Islet precursor cell (in vitro differentiated cells): ENCODE measurements at regions not wholly inside any gene's neighbourhood (a gene's known extent, or its start where the extent isn't known, plus 50 kb on each side); places are given as distances from the start of the nearest gene placed in this dataset.

Experiments used
- DNase-seq: peaks from one replicate; pipeline ENCODE4 v3.0.0-alpha.2; 2018

DNA sequence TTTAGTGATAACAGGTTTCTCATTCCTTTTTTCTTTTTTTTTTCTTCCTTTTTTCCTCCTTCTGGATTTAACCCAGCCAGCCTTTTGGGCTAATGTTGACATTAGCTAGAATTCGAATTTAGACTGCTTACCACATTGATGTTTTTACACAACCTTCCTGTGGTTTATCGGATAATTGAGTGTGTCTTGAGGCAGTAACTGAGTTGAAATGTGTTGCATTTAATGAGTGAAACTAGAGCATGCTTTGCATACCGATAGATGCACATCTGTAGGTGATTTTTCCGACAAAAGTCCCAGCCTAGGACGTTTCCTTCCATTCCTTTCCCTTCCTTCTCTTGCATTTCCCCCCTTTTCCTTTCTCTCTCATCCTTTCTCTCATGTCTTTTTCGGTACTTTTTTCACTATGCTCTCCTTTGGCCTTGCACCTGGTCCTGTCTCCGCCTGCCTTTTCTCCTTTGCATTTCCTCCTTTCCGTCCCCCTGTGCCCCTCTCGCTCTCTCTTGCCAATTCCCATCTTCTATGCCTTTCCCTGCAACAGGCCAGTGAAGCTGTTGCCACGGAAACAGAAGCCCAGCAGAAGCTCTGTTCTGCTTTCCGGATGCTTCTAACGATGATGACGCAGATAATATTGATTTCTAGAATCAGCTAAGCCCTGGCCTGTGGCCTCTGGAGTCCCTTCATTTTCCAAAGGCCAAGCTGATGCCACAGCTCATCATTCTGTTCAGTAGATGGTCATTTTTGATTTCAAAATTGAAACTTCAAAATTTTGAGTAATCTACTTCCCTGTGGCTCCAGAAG lies 76.1 kb downstream of the SLC25A47 start:
- DNase-seq = no peak

DNA sequence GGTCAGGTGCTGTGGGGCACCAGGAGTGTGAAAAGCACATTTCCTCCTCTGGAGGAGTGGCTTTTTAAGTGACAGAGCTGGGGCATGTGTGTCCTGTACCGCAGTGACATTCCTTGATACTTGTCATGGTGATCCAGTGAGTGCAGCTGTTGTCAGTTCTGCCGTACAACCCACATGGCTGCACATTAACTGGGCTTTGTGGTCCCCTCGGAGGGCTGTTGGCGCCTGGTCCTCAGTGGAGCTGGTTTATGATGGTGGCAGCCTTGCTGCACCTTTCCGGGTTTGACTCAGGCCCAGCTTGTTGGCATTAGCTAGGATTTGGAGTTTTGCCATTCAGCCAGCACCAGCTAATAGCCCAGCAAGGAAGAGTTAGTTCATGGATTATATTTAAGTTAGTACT lies 77.0 kb downstream of the SLC25A47 start:
- no peak for DNase-seq

DNA sequence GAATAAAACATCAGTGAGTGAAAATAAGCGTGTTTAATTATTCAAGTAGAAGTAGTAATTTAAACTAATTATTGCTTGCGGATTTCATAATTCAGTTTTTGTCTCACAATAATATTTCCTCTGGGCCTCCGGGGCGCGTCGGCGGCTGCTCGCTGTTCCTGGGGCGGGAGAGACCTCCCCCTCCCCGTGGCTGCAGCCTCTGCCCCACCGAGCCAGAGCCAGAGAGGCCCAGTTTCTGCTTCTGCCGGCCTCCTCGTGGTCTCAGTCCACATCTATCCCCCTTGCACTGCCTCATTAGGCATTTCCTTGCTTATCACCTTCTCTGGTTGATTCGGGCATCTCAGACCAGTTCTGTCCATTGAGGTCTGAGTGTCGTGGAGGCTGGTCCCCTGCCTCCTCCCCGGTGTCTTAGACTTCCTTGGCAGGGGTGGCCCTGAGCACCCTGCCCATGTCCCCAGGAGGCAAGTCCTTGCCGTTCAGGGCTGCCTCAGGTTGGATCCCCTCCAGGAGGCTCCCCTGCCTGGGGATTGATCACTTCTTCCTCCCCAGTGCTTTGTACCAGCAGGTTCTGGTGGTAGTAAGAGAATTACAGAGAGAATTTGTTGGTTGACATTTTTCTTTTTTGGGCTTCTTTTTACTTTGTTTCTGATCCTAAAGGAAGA lies 78.0 kb downstream of the SLC25A47 start:
- no peak for DNase-seq

DNA sequence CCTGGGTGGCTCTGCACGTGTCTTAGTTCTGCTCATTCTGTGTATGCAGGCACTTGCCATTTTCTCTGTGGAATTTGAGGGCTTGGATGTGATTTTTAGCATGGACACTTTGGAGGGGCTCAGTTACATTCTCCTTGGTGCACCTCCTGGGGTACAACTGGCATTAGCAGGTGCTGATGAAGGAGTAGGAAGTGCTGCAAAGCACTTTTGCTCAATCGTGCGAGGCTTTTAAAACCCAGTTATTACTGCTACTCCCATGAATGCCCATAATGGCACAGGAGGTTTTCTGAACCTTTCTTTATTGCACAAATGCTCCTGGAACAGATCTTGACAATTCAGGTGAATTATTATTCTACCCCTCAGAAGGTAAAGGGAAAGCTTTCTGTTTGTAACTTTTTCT lies 78.7 kb downstream of the SLC25A47 start:
- DNase-seq = no peak

DNA sequence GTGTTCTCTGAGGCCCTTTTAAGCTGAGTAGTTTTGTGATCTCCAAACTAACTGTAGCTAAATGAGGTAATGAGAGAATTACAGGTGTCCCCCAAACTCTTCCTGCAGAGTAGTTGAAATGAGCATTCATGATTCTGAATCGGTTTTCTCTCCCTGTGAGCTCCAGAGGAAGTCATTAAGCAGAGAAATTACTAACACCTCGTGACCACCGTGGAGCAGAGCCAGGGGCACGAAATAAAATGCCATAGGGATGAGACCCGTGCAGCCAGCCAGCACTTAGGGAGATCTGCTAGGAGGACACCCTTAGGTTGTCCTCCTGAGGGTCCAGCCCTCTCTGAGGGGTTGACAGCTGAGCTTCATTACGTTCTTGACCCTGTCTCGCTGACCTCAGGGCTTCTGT lies 79.5 kb downstream of the SLC25A47 start:
- no peak for DNase-seq

DNA sequence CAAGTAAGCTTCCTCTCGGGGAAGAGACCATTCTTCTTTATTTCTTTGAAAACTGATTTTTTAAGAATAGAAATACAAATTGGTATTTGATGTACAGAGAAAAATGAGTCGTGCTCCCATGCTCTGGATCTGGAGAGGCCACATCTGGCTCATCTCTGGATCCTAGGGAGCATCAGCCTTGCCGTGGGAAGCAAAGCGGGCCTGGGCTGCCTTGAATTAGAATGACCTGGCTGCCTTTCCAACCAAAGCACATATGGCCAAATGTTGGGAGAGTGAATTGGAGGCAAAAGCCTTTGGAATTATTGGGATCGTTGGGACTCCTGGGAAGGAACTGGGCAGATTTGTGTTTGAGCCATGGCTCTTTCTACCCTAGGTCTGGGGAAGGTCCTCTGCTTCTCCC lies 80.0 kb downstream of the SLC25A47 start:
- no peak for DNase-seq

DNA sequence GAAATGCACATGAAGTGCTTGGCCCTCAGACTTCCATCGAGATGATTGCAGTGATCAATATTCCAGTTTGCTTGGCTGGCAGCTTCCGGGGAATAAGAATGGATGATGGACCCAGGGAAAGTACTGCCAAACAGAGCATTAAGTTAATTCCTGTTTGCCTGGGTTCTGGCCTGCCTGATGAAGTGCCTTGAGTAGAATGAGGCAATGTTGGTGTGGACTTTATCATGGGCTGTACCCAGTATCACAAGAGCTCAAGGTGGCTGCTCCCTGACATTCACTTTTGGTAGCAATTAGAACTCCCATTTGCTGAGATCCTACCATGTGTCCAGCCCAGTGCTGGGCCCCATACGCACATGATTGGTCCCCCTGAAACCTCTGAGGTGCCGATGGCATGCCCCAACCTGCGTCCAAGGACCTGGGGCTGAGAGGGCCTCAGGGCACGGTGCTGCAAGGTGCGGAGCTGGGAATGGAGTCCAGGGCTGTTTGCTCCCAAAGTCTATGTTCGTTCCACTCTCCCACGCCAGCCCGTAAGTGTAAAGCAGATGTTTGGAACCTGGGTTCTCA lies 80.7 kb downstream of the SLC25A47 start:
- DNase-seq = no peak

DNA sequence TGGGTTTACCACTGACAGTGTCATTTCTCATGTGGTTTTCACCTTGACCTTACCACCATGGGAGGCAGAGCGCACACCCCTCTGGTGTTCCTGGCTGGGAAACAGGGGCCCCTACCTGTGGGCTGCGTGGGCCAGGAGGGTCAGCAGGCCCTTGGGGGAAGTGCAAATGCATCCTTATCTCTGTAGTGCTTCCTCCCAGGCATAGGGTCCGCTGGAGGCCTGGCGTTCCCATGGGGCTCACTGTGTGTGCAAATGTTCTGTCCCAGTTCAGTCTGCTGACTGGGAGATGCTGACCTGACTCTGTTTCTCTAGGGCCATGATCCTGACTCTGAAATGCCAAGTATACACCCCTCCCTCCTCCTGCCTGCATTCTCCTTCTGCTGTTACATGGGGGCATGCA lies 81.3 kb downstream of the SLC25A47 start:
- DNase-seq = no peak

DNA sequence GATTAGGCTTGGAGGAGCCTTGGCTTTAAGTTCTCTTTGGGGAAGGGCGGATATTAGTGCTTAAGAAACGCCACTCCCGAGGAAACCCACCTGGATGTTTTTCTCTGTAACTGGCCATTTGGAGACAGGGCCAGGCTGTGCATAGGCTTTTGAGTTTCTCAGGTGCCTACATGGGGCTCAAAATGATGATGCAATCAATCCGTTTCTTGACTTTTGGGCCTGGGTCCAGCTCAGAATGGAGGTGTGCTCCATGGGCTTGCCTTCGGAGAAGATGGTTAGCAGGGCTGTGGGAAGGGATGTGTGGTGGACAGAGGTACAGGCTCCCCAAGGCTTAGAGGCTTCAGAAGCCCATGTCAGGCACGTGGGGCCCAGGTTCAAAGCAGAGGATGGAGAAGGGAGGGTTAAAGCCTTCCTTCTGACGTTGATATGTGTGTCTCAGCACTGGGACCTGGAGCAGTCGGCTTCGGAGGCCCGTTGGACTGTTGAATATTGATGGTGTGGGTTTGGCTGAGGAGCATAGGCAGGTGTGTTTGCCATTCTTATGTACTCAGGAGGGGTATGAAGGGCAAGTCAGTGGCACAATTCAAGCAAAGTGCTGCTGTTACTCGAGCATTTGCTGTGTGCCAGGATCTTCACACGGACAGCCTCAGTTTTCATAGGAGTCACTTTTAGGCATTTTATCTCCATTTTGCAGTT lies 82.8 kb downstream of the SLC25A47 start:
- DNase-seq = peak; percentile 35

DNA sequence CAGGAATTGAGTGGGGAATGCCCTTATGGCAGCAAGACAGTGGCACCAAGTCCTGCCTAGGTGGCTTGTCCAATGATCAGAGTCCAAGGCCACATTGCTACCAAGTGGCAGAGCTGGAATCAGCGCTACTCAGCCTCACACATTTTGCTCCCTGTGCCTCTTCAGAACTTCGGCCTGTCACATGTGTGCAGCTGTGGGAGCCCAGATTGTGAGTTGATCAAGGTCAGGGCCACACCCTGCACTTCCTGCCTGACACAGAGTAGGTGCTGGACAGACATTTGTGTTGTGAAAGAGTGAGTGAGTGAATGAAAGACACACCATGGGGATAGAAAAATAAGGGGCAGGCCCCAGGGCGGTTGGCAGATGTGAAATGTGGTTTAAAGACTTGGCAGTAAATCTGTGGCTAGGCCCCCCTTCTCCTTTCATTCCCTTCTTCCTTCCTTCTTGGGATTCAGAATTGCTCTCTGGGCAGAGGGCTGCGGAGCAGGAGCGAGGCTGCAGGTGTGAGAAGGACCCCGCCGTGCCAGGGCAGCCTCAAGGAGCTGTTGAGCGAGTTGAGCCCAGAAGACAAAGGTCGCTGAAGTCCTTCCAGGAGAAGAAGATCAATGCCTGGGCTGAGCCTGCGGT lies 83.5 kb downstream of the SLC25A47 start:
- peak; percentile 52 for DNase-seq

DNA sequence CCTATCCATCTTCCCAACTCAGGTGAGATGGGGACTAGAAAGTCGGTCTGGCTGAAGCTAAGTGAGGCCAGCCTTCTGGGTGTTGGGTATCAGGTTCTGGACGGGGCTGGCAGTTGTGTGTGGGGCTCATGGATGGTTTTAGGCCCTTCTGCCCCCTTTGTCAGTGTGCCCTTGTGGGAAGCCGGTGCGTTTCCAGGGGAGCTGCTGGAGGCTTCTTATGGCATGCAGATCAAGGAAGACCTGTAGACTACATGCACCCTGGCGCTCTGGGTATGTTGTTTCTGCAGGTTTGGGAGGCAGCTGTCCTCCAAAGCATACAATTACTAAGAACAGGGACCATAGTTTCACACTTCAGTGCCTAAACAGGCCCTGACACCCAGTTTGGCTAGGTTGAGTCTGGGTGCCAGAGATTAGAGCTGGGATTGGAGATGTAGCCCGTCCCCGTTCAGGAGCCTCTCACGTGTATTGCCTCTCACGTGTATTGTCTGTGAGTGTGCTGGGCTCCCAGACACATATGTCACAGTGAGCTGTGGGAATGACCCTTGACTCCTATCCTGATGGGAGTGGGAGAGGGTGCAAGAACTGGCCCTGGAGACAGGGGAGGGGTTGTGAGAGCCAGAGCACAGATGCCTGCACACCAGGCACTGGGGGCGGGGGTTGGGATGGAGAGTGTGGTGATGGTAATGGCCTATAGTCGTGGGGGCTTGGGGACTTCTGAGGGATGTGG lies 84.4 kb downstream of the SLC25A47 start:
- no peak for DNase-seq

DNA sequence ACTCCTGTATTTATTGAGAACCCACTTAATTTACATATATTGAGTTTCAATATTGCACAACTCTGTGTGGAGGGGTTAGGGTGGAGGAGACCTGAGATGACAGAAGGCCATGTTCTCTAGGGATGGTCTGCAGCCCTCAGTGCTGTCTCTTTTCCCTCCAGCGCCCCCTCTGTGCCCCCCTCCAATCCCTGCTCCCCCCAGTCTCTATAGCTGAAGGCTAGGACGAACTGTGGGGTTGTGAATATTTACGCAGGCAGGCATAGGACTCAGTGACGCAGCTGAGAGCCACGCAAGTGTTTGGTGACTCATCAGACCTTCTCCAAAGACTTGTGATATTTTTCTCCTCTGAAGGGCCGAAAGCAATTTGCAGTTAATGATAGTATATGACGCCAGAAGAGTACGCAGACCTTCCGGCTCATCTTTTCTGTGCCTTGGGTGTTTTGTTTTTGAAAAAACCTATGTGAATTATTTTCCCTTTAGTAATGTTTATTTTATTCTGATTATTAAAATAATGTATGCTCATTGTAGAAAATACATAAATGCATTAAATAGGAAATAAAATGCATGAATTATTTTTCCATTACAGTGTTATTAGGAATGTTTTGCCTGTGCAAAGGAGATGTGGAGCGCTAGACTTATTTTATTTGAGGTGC lies 85.3 kb downstream of the SLC25A47 start:
- DNase-seq = no peak

DNA sequence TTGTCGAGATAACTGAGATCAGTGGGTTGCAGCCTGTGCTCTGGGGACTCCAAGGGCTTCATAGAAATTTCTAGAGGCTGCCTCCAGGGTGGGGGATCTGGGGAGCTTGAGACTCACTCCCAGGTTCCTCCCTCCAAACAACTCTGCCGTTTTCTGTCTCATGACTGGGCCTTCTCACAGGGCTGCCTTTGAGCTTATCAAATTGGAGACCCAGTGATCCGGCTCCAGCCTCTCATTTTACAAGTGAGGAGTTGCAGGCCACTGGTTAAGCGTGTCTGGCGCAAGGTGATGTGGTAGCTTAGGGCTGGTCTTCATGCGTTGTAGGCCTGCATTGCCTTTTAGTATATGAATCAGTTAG lies 85.8 kb downstream of the SLC25A47 start:
- no peak for DNase-seq

DNA sequence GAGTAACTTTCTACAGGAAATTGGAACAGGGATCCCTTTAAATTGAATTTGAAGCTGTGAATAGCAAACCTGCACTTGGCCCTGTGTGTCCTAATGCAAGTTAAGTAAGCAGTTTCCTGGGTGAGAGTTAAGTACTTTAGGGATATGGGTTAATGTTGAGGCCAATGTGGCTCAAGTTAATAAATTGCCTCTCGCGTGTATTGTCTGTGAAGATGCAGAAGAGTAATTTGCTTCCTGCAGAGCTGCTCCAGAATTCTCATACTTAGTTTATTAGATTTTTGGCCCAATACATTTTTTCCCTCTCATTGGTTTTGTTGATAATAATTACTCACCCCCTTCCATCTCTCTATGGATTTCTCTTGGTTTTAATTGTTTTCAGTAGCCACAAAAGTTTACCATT lies 86.5 kb downstream of the SLC25A47 start:
- DNase-seq = no peak

DNA sequence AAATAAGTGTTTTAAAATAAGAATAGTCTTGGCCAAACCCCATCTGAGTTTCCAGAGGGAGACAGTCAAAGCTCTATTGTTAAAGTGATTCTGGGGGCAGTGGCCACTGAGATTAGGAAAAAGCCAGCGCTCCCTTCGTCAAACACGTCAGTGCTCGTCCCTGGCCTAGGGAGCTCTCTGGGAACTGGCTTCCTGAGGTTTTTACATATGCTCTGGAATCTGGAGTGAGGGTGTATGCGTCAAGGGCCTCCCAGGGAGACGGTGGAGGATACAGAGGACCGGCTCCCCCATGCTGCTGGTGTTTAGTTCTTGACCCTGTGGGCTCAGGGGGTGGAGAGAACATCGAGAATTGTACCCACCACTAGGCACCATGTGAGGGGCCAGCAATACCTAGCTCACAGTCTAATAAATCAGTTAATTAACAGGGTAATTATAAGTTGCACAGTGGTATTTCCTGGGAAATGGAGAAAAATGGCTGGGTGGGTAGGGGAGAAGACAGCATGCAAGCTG lies 87.0 kb downstream of the SLC25A47 start:
- DNase-seq = peak; percentile 76

DNA sequence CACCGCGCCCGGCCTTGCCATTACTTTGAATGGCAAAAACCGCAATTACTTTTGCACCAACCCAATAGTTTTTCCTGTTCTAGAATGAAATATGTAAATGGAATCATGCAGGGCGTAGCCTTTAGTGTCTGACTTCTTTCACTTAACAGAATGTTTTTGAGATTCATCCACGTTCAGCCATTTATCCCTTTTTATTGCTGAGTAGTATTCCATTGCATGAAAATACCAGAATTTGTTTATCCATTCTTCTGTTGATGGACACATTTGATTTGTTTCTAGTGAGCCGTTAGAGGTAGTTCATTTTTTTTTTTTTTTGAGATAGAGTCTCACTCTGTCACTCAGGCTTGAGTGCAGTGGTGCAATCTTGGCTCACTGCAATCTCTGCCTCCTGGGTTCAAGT lies 90.6 kb downstream of the SLC25A47 start:
- no peak for DNase-seq

DNA sequence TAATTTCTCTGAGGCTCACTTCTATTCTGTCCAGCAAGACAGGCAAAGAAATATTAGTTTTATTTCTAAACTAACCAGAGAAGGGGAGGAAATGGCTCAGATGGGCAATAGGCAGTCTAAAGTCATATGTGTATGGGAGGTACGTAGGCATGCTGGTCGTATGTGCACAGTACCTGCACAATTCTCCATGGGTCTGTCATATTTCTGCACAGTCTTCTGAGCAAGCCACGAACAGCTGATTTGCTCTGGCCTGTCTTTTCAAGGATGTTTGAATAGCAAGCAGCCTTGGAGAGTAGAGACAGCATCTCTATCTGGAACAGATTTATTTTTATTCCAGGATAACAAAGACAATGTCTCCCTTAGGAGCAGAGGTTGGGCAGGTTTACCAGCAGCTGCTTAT lies 92.1 kb downstream of the SLC25A47 start:
- no peak for DNase-seq

DNA sequence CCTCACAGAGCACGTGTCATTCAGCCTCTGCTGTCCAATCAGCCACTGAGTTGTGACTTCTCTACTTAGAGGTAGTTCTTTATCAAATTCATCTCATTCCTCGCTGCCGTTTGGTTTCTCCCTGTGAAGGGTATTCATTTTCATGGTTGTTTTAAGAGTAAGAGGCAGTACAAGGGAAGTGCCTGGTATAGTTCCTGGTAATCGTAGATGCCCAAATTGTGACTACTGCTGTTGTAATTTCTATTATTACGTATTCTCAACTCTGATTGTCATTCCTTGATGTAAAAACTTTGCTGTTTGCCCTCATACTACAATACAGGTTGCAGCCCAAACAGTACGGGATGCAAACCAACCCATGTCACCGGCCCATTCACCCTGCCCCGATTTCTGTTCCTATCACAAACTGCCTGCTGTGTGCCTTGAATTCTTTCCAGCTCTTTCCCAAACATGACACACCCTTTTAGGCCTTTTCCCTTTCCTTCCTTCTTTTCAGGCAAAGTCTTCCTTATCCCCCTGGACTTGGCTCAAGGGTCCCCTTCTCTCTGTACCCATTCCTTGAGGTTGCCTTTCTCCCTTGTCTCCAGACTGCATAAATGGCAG lies 93.0 kb downstream of the SLC25A47 start:
- no peak for DNase-seq

DNA sequence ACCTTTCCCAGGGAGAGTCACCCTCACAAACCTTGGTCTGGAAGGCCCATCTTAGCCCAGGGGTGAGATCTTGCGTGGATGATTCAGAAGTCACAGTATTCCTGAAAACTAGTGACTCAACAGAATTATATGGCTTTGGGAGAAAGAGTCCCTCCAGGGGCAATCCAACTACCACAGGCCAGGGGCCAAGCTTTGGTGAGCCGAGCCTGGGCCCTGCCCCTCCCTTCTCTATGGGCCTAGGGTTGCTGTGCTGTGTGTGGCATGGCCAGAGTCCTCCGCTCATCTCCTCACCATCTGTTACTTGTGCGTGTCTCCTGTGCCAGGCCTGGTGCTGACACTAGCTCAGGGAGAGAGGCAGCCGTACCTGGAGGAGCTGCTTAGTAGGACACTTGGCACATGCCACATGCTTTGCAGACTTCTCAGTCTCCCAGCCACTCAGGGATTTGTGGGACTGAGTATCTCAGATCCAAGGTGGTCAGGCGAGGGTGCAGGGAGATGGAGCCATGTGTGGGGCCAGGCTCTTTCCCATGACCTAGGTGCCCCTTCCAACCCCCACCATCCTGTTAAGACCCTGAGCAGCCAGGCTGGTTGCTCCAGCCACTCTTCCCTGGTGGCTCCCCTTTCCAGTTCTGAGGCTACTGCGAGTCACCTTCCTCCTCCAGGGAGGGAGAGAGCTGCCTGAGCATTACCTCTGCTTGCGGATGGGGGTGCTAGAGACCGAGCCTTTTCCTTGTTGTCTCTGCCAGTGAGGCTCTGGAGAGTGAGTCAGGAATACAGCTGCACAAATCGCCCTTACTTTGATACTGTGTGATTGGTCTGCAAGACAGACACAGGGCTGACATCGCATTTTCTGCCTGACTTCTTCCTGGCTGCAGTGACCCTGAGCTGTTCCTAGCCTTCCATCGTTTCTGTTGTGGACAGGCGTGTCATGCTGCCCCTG lies 94.1 kb downstream of the SLC25A47 start:
- DNase-seq = peak; percentile 97

DNA sequence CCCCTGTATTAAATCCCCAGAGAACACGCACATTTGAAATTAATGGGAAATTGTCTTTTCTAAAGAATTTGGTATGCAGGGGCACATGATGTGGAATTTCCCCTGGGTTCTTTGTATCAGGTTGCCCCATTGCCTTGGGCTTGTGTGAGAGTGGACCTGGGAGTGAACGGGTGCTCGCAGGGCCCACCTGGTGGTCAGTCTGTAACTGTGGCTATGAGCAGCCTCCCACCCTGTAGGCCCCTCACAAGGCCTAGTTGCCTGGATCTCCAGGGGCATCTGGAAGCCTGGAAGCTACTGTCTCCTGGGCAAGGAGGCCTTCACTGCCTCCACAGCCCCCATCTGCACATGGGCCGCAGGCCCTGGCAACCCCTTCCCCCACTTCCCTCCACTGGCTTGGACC lies 96.7 kb downstream of the SLC25A47 start:
- DNase-seq = no peak
